ENCODE measurements at regions not wholly inside any gene's neighbourhood (a gene's known extent, or its start where the extent isn't known, plus 50 kb on each side); places are given as distances from the start of the nearest gene placed in this dataset.
A peak's percentile ranks its signal among the peaks of the same experiment; 100 is the strongest.

GRCh38 chr1:221023482-221023881 is 144.2 kb downstream of the HLX start:
- TF ChIP-seq CTCF (IDR thresholded peaks at IDR 0.05; ENCODE audit: insufficient read depth, low read length) (no peak), SPI1 (IDR thresholded peaks at IDR 0.05; ENCODE audit: borderline replicate concordance, low read depth) (no peak), GABPA (IDR thresholded peaks at IDR 0.05; ENCODE audit: low read depth) (no peak), REST (IDR thresholded peaks at IDR 0.05; ENCODE audit: insufficient replicate concordance, low read depth) (no peak), POLR2AphosphoS5 (IDR thresholded peaks at IDR 0.05; ENCODE audit: low read depth) (no peak)
- Histone ChIP-seq H3K4me3 (replicated peaks; ENCODE audit: insufficient read depth, low read length) (no peak overlapping the region), H3K27me3 (ENCODE audit: insufficient read depth, poor library complexity, severe bottlenecking) (no peaks in the 10 kb centered on the region), H3K27ac (replicated peaks) (no peak overlapping the region)
- DNase-seq (ENCODE audit: low read depth in 1 of 2, low spot score in 1 of 2), result no peak

GRCh38 chr1:221025501-221025900 is 146.3 kb downstream of the HLX start:
- Histone ChIP-seq H3K27me3 (ENCODE audit: insufficient read depth, poor library complexity, severe bottlenecking) (no peaks in the 10 kb centered on the region), H3K4me3 (replicated peaks; ENCODE audit: insufficient read depth, low read length) (no peak overlapping the region), H3K27ac (replicated peaks) (peak overlapping the region; percentile 41)
- DNase-seq (ENCODE audit: low read depth in 1 of 2, low spot score in 1 of 2), result peak in 1 of 2 experiments; percentile 33
- no peak for TF ChIP-seq GABPA (IDR thresholded peaks at IDR 0.05; ENCODE audit: low read depth)

- TF ChIP-seq SPI1 (IDR thresholded peaks at IDR 0.05; ENCODE audit: borderline replicate concordance, low read depth) (no peak), REST (IDR thresholded peaks at IDR 0.05; ENCODE audit: insufficient replicate concordance, low read depth) (no peak), GABPA (IDR thresholded peaks at IDR 0.05; ENCODE audit: low read depth) (no peak), CTCF (IDR thresholded peaks at IDR 0.05; ENCODE audit: insufficient read depth, low read length) (no peak), POLR2AphosphoS5 (IDR thresholded peaks at IDR 0.05; ENCODE audit: low read depth) (no peak)
- no peak for DNase-seq (ENCODE audit: low read depth in 1 of 2, low spot score in 1 of 2)
- Histone ChIP-seq H3K27me3 (ENCODE audit: insufficient read depth, poor library complexity, severe bottlenecking) (no peaks in the 10 kb centered on the region), H3K27ac (replicated peaks) (0 out of 2 replicates have a peak overlapping the region, but pooled peaks have one; percentile 7), H3K4me3 (replicated peaks; ENCODE audit: insufficient read depth, low read length) (no peak overlapping the region)
Measured at GRCh38 chr1:221025956-221026355, 146.7 kb downstream of the HLX start.

- Histone ChIP-seq H3K27ac (replicated peaks) (no peak overlapping the region), H3K27me3 (ENCODE audit: insufficient read depth, poor library complexity, severe bottlenecking) (no peaks in the 10 kb centered on the region), H3K4me3 (replicated peaks; ENCODE audit: insufficient read depth, low read length) (no peak overlapping the region)
- no peak for DNase-seq (ENCODE audit: low read depth in 1 of 2, low spot score in 1 of 2)
- TF ChIP-seq GABPA (IDR thresholded peaks at IDR 0.05; ENCODE audit: low read depth), result no peak
- no peak for TF ChIP-seq REST (IDR thresholded peaks at IDR 0.05; ENCODE audit: insufficient replicate concordance, low read depth)
- TF ChIP-seq CTCF (IDR thresholded peaks at IDR 0.05; ENCODE audit: insufficient read depth, low read length), result no peak
- TF ChIP-seq POLR2AphosphoS5 (IDR thresholded peaks at IDR 0.05; ENCODE audit: low read depth), result no peak
- TF ChIP-seq SPI1 (IDR thresholded peaks at IDR 0.05; ENCODE audit: borderline replicate concordance, low read depth), result no peak
Measured at GRCh38 chr1:221029981-221030649, 150.9 kb downstream of the HLX start.
